Left colon (tissue), 2 donors: ENCODE measurements at regions not wholly inside any gene's neighbourhood (a gene's known extent, or its start where the extent isn't known, plus 50 kb on each side); places are given as distances from the start of the nearest gene placed in this dataset.

Experiments
- ATAC-seq: fragments of 200-7000 bp; cut with Tn5 transposase; one replicate; pipeline ENCODE4 v1.9.1; 2020; ENCODE audit warnings: mild to moderate bottlenecking, moderate library complexity
- DNase-seq, 2 donors: peaks; one replicate each; pipeline ENCODE4 v3.0.0-alpha.2; 2020
- intact Hi-C, 2 donors: fragments of 100-400 bp; cut with DNase I in 1 of 2; cut with micrococcal nuclease in 1 of 2; formaldehyde crosslinking; loops; one replicate each; pipeline versions ENCODE4 v1.11.2 to v1.14.0; 2022; cut with DNase I, micrococcal nuclease
- donor health status: DM: no; HTN: no; CAD: no.
- donor health status: DM: yes; HTN: yes; CAD: no.

DNA sequence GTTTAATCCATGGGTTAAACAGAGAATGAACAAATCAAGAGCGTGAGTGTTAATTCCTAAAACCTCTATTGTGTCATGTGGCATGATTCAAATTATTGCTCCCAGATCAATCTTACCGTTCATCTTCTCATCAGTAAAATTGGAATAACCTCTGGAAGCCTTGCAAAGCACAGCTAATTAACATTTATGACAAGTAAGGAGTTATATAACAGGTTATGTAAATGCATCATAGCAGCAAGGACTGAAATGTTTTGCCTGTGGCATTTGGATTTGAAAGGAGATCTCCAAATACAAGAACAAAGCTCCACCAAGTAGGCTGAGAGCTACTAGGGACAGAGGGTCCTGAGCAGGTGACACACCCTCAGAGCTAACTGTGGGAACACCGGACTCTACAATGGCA is 502.9 kb upstream of the CELF2 start:
- intact Hi-C loops = no loop called here
- ATAC-seq (no peak), DNase-seq (no peak)

DNA sequence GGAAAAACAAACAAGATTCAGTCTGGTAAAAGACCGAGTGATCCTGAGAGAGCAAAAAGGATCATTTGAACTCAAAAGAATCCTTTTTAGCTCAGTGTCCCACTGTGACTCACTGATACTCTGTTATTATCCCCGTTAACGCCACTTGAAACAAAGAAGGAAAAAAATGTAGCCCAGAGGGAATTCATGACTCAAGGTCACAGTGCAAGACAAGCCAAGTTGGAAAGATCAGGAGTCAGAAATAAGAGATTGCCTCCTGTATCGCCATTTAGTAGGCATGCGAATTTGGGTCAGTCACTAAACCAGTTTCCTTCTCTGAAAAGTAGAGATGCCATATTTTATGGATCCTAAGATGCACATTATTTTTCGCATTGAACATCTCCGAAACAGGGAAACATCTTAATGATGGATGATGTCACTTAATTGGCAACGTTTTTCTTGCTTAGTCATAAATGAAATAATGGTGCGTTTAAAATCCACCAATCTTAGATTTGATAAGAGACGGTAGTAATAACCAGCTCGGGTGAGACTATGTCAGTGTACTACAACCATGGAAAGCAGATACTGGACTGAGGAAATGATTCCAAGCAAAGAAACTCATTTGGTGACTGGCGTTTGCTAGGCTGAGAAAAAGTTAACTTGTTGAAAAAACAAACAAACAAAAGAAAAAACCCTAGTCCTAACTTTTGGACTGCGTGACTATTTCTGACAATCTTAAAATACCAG is 502.0 kb upstream of the CELF2 start:
- no peak for ATAC-seq
- intact Hi-C loops = no loop called here
- no peak for DNase-seq

GRCh38 chr10:10516346-10517130 is 501.1 kb upstream of the CELF2 start:
- DNase-seq = no peak
- no peak for ATAC-seq
- intact Hi-C loops = no loop called here

DNA sequence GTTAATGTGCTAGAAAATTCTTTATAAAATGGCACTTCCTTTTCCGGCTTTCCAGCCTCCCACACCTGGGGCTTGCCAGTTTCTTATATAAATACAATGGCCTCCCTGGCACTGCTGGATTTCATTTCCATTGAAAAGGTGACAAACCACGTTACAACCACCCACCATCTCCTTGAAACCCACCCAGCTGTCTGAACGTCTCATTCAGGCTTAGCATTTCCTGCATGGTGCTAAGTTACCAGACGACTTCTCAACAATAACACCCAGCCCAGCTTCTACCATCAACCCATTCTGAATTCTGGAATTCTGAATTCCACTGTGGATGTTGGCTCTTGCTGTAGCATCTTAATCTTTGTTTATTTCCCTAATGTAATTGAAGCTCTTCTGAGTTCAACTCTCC is 499.8 kb upstream of the CELF2 start:
- no peak for DNase-seq
- ATAC-seq = no peak
- intact Hi-C loops = no loop called here

- no peak for ATAC-seq
- intact Hi-C loops = no loop called here
- DNase-seq = no peak
Measured at GRCh38 chr10:10519674-10520073, 498.0 kb upstream of the CELF2 start.

- no peak for DNase-seq
- no peak for ATAC-seq
- intact Hi-C loops = no loop called here
Measured at GRCh38 chr10:10520491-10521385, 496.9 kb upstream of the CELF2 start.

DNA sequence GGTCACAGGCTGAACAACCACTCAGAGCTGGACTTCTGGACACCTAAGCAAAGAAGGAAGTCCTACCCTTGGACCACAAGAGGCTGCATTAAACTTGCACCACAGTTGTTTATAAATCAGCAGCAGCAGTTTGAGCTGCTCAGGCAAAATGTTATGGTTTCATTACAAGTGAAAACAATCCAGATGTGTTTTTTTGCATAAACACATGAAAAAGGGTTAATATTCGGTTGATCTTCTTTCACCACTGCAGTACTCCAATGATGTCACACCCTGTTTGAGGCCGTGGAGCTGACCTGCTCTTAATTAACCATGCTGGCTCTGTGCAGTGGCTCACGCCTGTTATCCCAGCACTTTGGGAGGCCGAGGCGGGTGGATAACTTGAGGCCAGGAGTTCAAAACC is 490.8 kb upstream of the CELF2 start:
- intact Hi-C loops = no loop called here
- DNase-seq (no peak), ATAC-seq (no peak)

DNA sequence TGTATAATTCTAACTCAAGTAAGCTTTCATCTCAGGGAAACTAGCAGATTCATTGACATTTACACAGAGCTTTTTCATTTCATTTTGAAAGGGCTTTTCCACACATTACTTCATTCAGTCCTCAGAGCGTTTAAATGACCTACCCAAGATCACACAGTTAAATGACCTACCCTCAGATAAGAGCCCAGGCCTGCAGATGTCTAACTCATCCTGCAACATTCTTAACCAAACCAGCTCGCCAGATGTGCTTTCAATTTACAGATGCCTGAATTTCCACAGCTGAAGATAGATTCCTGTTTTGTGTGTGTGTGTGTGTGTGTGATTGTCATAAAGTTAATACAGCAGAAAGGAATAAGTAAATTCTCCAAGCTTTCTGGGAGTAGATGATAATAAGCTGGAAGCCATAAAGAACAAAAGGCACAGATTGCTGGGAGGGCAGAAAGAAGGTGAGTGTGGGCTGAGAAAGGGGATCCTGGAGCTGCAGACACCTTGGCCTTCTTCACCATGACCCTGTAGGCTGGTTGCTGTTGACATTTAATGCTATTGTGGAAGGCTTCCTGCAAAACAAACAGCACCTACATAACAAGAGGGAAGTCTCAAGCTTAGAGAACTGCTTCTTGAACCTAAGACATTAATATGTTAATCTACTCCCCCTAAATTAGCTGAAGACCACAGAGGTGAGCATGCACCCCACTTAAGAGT is 489.7 kb upstream of the CELF2 start:
- intact Hi-C loops = no loop called here
- ATAC-seq (no peak), DNase-seq (no peak)

GRCh38 chr10:10528563-10528910 is 489.1 kb upstream of the CELF2 start:
- intact Hi-C loops = no loop called here
- ATAC-seq = no peak
- no peak for DNase-seq

- intact Hi-C loops = no loop called here
- DNase-seq = no peak
- no peak for ATAC-seq
Measured at GRCh38 chr10:10530313-10530712, 487.4 kb upstream of the CELF2 start.

DNA sequence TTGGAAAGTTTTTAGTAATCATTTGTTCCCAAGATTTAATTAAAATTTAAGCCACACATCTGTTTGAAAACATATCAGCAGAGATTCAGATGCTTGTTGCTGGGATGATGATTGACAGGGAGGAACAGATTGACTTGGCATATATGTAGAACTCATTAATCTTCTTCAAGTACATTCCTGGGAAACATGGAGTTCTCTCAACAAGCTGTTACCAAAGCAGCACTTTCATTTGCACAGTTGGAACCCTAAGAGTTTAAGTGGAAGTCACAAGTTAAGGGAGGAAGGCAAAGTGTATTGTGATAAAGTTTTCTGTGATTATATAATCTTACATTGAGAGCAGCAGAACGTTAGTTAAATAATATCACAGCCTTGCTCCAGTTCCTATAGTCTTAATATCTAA is 485.4 kb upstream of the CELF2 start:
- ATAC-seq = no peak
- no peak for DNase-seq
- intact Hi-C loops = no loop called here

- intact Hi-C loops = no loop called here
- DNase-seq (no peak), ATAC-seq (no peak)
Measured at GRCh38 chr10:10532826-10533225, 484.8 kb upstream of the CELF2 start.

DNA sequence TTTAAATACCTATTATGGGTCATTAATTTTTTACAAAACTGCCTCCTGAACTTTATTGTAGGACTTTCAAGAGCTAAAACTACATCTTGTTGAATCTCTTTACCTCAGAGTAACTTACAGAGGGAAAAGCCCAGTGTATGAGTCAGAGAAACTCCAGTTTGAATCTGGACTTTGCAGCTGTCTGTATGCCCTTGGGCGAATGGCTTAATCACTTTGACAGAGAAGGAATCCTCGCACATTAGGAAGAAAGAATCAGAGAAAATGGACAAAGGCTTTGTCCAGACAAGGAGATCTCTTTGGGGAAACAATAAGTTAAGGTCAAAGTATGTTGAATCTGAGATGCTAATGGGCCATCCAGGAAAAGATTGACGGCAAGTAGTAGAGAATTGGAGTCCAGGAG is 484.2 kb upstream of the CELF2 start:
- ATAC-seq = no peak
- intact Hi-C loops = no loop called here
- DNase-seq = no peak

DNA sequence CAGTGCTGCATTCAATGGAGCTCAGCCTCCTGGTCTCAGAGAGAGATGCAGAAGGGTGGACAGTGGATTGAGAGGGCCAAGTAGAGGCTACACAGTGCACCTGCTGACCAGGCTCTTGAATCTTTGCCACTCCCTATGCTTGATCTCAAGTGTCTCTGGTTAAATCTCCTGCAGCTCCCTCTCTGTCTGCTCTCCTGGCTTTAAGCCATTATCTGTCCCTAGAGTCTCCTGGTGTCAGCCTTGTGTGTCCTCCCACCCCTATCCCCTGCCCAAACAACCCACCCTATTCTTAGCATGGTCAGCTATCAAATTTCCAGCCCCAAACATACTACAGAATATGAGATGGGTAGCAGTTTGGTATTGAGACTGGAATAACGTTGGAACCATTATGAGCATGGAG is 479.3 kb upstream of the CELF2 start:
- intact Hi-C loops = no loop called here
- DNase-seq (no peak), ATAC-seq (no peak)

DNA sequence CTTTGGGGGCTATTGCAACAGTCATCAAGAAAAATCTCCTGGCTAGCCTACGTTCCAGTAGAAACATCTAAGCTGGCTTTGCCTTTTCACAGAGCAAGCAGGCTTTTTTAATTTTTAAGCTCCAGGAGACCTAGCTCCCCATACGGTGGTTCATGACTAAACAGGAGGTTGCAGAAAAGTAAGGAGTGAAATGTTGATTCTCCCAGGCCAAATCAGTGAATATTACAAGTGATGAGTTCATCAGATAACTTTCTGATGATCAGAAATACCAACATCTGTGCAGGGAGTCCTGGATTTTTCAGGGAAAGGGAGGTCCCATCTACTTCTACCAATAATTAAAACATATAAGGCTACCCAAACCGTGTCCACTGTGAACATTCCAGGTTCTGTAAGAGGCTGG is 477.3 kb upstream of the CELF2 start:
- ATAC-seq = no peak

GRCh38 chr10:10542477-10542876 is 475.2 kb upstream of the CELF2 start:
- ATAC-seq (no peak), DNase-seq (no peak)
- intact Hi-C loops = no loop called here

More for the DNA sequence above, 477.3 kb upstream of the CELF2 start:
- DNase-seq = no peak
- intact Hi-C loops = no loop called here

GRCh38 chr10:10544890-10545289 is 472.8 kb upstream of the CELF2 start:
- DNase-seq = no peak
- no peak for ATAC-seq
- intact Hi-C loops = no loop called here

GRCh38 chr10:10545771-10546170 is 471.9 kb upstream of the CELF2 start:
- intact Hi-C loops = no loop called here
- no peak for ATAC-seq
- no peak for DNase-seq

- DNase-seq = no peak
- intact Hi-C loops = no loop called here
- no peak for ATAC-seq
Measured at GRCh38 chr10:10551596-10552301, 465.9 kb upstream of the CELF2 start.
